ENCODE measurements at regions not wholly inside any gene's neighbourhood (a gene's known extent, or its start where the extent isn't known, plus 50 kb on each side); places are given as distances from the start of the nearest gene placed in this dataset.

- no peaks in the 10 kb centered on the region for H3K36me3 ChIP-seq
- H3K4me1 ChIP-seq = no peaks in the 10 kb centered on the region
- no peak for DNase-seq (ENCODE audit: extremely low spot score in 2 of 2)
- no peaks in the 10 kb centered on the region for H3K27me3 ChIP-seq
- intact Hi-C loops (cut with DNase I) = no loop called here
- H3K9me3 ChIP-seq = no peaks in the 10 kb centered on the region
- no peak overlapping the region for H3K4me3 ChIP-seq
- H3K27ac ChIP-seq = no peak overlapping the region
- TF ChIP-seq POLR2A (IDR thresholded peaks at IDR 0.05) (no peak), CTCF (IDR thresholded peaks at IDR 0.05) (no peak), POLR2AphosphoS5 (IDR thresholded peaks at IDR 0.05; ENCODE audit: insufficient read depth in 1 of 2, low read depth in 1 of 2) (no peak)
Measured at GRCh38 chr16:5480431-5481195, 383.0 kb upstream of the EEF2KMT start.

- intact Hi-C loops (cut with DNase I) = no loop called here
- H3K27ac ChIP-seq = no peak overlapping the region
- H3K27me3 ChIP-seq = no peaks in the 10 kb centered on the region
- no peak for DNase-seq (ENCODE audit: extremely low spot score in 2 of 2)
- no peaks in the 10 kb centered on the region for H3K36me3 ChIP-seq
- TF ChIP-seq POLR2A (IDR thresholded peaks at IDR 0.05) = no peak
- no peak for TF ChIP-seq CTCF (IDR thresholded peaks at IDR 0.05)
- TF ChIP-seq POLR2AphosphoS5 (IDR thresholded peaks at IDR 0.05; ENCODE audit: insufficient read depth in 1 of 2, low read depth in 1 of 2) = no peak
- H3K4me3 ChIP-seq = no peak overlapping the region
- no peaks in the 10 kb centered on the region for H3K4me1 ChIP-seq
- no peaks in the 10 kb centered on the region for H3K9me3 ChIP-seq
Measured at GRCh38 chr16:5479926-5480325, 382.3 kb upstream of the EEF2KMT start.

- Histone ChIP-seq H3K4me3 (no peak overlapping the region), H3K27me3 (no peaks in the 10 kb centered on the region), H3K36me3 (no peaks in the 10 kb centered on the region), H3K9me3 (no peaks in the 10 kb centered on the region), H3K27ac (no peak overlapping the region), H3K4me1 (no peaks in the 10 kb centered on the region)
- DNase-seq (ENCODE audit: extremely low spot score in 2 of 2) = no peak
- intact Hi-C loops (cut with DNase I) = no loop called here
- TF ChIP-seq POLR2AphosphoS5 (IDR thresholded peaks at IDR 0.05; ENCODE audit: insufficient read depth in 1 of 2, low read depth in 1 of 2) (no peak), POLR2A (IDR thresholded peaks at IDR 0.05) (no peak), CTCF (IDR thresholded peaks at IDR 0.05) (no peak)
Measured at GRCh38 chr16:5478036-5478435, 380.4 kb upstream of the EEF2KMT start.

GRCh38 chr16:5477251-5477650 lies 379.7 kb upstream of the EEF2KMT start:
- Histone ChIP-seq H3K27me3 (no peaks in the 10 kb centered on the region), H3K4me3 (no peak overlapping the region), H3K36me3 (no peaks in the 10 kb centered on the region), H3K9me3 (no peaks in the 10 kb centered on the region), H3K4me1 (no peaks in the 10 kb centered on the region), H3K27ac (no peak overlapping the region)
- intact Hi-C loops (cut with DNase I) = no loop called here
- TF ChIP-seq CTCF (IDR thresholded peaks at IDR 0.05) (no peak), POLR2AphosphoS5 (IDR thresholded peaks at IDR 0.05; ENCODE audit: insufficient read depth in 1 of 2, low read depth in 1 of 2) (no peak), POLR2A (IDR thresholded peaks at IDR 0.05) (no peak)
- no peak for DNase-seq (ENCODE audit: extremely low spot score in 2 of 2)

- no peak for DNase-seq (ENCODE audit: extremely low spot score in 2 of 2)
- Histone ChIP-seq H3K4me3 (no peak overlapping the region), H3K9me3 (no peaks in the 10 kb centered on the region), H3K36me3 (no peaks in the 10 kb centered on the region), H3K4me1 (no peaks in the 10 kb centered on the region), H3K27ac (no peak overlapping the region), H3K27me3 (no peaks in the 10 kb centered on the region)
- intact Hi-C loops (cut with DNase I) = no loop called here
- TF ChIP-seq CTCF (IDR thresholded peaks at IDR 0.05) (no peak), POLR2AphosphoS5 (IDR thresholded peaks at IDR 0.05; ENCODE audit: insufficient read depth in 1 of 2, low read depth in 1 of 2) (no peak)
Measured at GRCh38 chr16:5472552-5472951, 375.0 kb upstream of the EEF2KMT start.

Measured in vagina (tissue), 2 donors.